Esophagus squamous epithelium (tissue), 4 donors: ENCODE measurements at regions not wholly inside any gene's neighbourhood (a gene's known extent, or its start where the extent isn't known, plus 50 kb on each side); places are given as distances from the start of the nearest gene placed in this dataset.

Experiments
- CTCF ChIP-seq, 6 experiments: fragments of 450-650 bp in 4 of 6; fragments of 200-600 bp in 2 of 6; sonication (generic) in 2 of 6; IDR thresholded peaks; one replicate each; pipeline ENCODE4 v1.5.1; 2016 to 2019; ENCODE audit warnings: antibody characterized with exemption in 6 of 6, mild to moderate bottlenecking in 4 of 6, moderate library complexity in 4 of 6
- POLR2A ChIP-seq, 4 donors: fragments of 450-650 bp; IDR thresholded peaks; one replicate each; pipeline ENCODE4 v1.6.1; 2017; ENCODE audit warnings: antibody characterized with exemption in 4 of 4, mild to moderate bottlenecking in 4 of 4, moderate library complexity in 3 of 4

DNA sequence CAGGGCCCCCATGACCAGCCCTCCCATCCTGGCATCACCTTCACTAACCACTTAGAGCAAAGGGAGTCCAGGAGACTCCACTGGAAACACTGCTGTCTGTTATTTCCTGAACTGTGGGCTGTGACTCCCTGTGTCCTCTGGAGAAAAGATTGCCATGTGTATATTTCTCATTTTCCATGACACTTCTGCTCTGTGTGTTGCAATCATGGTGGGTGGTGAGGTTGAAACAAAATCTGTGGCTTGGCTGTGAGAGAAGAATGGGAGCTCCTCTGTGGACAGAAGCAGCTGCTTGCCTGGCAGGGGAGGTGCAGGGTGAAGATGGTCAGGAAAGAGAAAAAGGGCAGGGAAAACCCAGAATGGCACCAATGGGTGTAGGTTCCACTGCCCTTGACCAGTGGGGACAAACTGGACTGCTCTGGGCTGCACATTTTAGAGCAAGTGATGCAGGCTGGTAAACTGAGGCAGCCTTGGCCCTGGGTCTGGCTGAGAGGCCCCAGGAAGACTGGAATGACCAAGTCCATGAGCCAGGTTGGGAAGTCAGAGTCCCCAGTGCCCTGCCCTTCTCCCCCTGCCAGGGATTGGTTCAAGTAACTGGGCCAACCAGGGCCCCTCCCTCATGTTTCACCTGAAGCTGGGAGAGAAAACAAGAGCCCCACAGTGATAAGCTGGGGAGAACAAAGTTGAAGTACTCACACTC lies 314.3 kb downstream of the C16orf95 start:
- TF ChIP-seq CTCF (IDR thresholded peaks at IDR 0.05), result no peak
- TF ChIP-seq POLR2A (IDR thresholded peaks at IDR 0.05), result no peak
